Superior temporal gyrus (tissue), 1 donor: ENCODE measurements at regions not wholly inside any gene's neighbourhood (a gene's known extent, or its start where the extent isn't known, plus 50 kb on each side); places are given as distances from the start of the nearest gene placed in this dataset.

ENCODE experiments used
- DNase-seq: peaks from one replicate; pipeline ENCODE4 v3.0.0-alpha.2; 2016; ENCODE audit errors: extremely low spot score

GRCh38 chr2:18503376-18504228 lies 56.9 kb downstream of the RDH14 start:
- no peak for DNase-seq

GRCh38 chr2:18502142-18502541 lies 58.3 kb downstream of the RDH14 start:
- no peak for DNase-seq

GRCh38 chr2:18501729-18502128 lies 58.7 kb downstream of the RDH14 start:
- DNase-seq = no peak

GRCh38 chr2:18501156-18501555 lies 59.3 kb downstream of the RDH14 start:
- DNase-seq = no peak

- DNase-seq = no peak
These were observed 60.1 kb downstream of the RDH14 start for GRCh38 chr2:18500333-18500732.

- DNase-seq = no peak
These were observed 61.9 kb downstream of the RDH14 start for GRCh38 chr2:18498531-18498930.

GRCh38 chr2:18496516-18496915 lies 63.9 kb downstream of the RDH14 start:
- no peak for DNase-seq

GRCh38 chr2:18495058-18495457 lies 65.4 kb downstream of the RDH14 start:
- no peak for DNase-seq

GRCh38 chr2:18492721-18493120 lies 67.7 kb downstream of the RDH14 start:
- no peak for DNase-seq

- no peak for DNase-seq
These were observed 68.9 kb downstream of the RDH14 start for GRCh38 chr2:18491577-18491976.

GRCh38 chr2:18490901-18491300 lies 69.6 kb downstream of the RDH14 start:
- DNase-seq = no peak

- DNase-seq = no peak
These were observed 73.1 kb downstream of the RDH14 start for GRCh38 chr2:18487106-18487913.

- DNase-seq = no peak
These were observed 75.8 kb downstream of the RDH14 start for GRCh38 chr2:18484625-18485024.

- no peak for DNase-seq
These were observed 76.6 kb downstream of the RDH14 start for GRCh38 chr2:18483896-18484295.

- DNase-seq = no peak
These were observed 77.8 kb downstream of the RDH14 start for GRCh38 chr2:18482666-18483065.

- DNase-seq = no peak
These were observed 80.5 kb downstream of the RDH14 start for GRCh38 chr2:18479947-18480369.

GRCh38 chr2:18477293-18477692 lies 83.2 kb downstream of the RDH14 start:
- no peak for DNase-seq

- DNase-seq = no peak
These were observed 84.0 kb downstream of the RDH14 start for GRCh38 chr2:18476484-18476883.

- no peak for DNase-seq
These were observed 84.6 kb downstream of the RDH14 start for GRCh38 chr2:18475884-18476283.

GRCh38 chr2:18474700-18475099 lies 85.8 kb downstream of the RDH14 start:
- DNase-seq = no peak

GRCh38 chr2:18473241-18474181 lies 86.9 kb downstream of the RDH14 start:
- DNase-seq = no peak
